ENCODE measurements at regions not wholly inside any gene's neighbourhood (a gene's known extent, or its start where the extent isn't known, plus 50 kb on each side); places are given as distances from the start of the nearest gene placed in this dataset.

- DNase-seq (ENCODE audit: low spot score), result no peak
Measured at GRCh38 chr1:227370533-227371254, 52.4 kb upstream of the CDC42BPA start.

- DNase-seq (ENCODE audit: low spot score), result no peak
Measured at GRCh38 chr1:227369102-227369760, 50.9 kb upstream of the CDC42BPA start.

Data from pons (tissue), 1 donor.